Stimulated activated CD8-positive, alpha-beta memory T cell treated with anti-CD3 and anti-CD28 coated beads, Interleukin-7, amount 100 ng/mL, for 24 hours (primary cell): ENCODE measurements at regions not wholly inside any gene's neighbourhood (a gene's known extent, or its start where the extent isn't known, plus 50 kb on each side); places are given as distances from the start of the nearest gene placed in this dataset.
A peak's percentile ranks its signal among the peaks of the same experiment; 100 is the strongest.

ENCODE experiments used
- DNase-seq: peaks from one replicate; pipeline ENCODE4 v3.0.0-alpha.2; 2020; ENCODE audit warnings: low read depth

DNA sequence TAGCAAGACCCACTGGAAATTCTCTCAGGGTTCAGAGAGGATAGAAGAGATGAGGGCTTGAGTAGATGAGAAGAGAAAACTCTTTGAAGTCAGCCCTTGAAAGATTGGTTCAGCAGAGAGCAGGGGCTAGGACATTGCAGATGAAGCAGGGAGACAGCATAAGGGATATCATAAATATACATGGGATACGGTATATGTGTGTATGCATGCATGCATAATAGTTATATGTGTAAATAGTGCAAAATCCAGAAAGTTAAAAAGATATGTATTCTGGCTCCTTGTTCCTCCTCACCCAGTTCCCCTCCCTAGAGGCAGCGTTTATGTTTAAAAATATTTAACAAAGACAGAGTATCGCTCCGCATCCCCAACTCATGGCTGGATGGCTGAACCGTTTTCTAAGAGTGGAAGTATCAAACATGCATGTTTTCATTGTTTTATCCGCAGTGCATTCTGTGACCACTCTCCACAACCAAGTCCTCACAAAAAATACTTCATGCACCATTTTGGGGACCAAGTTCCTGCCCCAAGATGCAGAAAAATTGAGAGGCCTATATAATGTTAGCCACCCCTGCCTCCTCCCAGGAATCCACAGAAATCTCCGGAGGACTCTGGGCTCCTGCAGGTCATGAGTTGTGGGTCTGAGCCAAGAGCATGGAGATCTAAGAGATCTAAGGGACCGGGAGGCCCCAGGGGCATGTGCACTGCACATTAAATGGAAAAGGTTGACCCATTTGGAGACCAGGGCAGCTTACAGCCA lies 119.5 kb downstream of the MTX3 start:
- DNase-seq: no peak

- no peak for DNase-seq
These were observed 122.8 kb downstream of the MTX3 start for GRCh38 chr5:79868163-79868670.

GRCh38 chr5:79865579-79865978 lies 125.5 kb downstream of the MTX3 start:
- no peak for DNase-seq

DNA sequence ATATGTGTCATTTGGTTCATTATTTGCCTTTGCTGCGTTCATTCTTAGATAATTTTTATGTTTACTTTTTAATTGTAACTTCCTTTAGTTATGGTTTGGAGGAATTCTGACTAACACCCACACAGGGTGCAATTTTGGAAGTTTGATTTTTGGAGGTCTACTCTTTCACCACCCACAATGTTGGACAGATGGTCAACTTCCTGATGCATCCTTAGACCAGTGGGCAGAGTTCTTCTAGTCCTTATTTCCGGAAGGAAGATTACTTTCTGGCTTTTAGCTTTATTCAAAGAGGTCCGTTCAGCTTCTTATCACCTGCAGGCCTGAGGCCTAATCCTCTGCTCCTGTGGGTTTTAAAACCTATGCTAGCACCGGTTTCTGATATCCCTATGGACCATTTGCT lies 126.7 kb downstream of the MTX3 start:
- no peak for DNase-seq

DNA sequence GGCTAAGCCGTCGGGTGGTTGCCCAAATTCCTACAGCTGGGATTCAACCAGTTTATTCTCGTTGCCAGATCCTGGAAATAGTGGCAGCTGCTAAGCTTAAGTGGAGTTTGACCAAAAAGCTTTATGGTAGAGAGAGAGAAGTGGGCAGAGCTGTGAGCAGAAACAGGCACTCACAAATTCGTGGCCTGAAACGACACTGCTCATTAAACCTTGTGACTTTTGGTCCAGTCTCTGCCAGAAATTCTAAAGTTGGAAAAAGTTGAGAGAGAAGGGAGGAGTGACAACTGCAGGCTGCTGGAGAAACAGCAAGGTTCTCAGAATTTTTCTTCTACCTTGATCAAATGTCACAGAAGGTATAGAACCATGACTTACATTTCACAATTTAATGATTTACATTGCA lies 131.5 kb downstream of the MTX3 start:
- no peak for DNase-seq

DNA sequence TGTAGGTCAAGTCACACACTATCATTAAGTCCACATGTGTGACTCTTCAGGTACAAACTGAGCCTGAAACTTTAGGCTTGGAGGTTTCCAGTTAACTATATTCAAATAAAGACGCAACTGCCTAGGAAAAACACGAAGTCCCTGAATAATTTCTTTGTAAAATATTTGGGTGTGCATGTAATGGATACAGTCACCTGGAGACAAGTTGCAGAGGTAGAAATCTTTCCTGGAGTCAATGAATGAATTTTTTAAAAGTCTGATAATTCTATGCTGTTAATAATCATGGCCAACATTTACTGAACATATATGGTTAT lies 132.7 kb downstream of the MTX3 start:
- no peak for DNase-seq

GRCh38 chr5:79857714-79858409 lies 133.2 kb downstream of the MTX3 start:
- peak; percentile 76 for DNase-seq

DNA sequence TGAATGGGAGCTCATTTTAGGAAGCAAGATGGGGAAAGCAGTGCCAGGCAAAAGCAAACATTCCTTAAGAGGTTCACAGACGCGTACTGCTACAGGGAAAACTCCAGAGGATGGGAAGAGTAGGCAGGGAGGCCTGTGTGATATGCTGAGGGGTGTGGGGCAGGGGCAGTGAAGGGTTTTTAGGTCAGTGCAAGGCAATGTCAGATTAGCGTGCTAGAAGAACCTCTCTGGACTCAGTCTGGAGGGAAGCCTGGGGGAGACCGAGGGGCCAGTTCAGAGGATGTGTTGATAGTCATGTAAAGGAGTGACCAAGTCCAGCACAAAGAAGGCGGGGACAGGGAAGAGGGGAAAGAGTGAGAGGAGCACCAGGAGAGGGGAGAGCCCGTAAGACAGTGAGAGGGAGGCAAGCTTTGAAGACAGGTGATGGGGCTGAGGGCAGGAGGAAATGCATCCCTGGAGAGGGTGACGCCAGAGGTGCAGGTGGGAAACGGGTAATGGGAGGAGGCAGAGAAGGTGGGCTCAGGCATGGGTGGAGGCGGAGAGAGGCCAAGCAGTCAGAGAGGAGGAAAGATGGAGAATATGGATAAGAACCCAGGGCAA lies 134.5 kb downstream of the MTX3 start:
- DNase-seq: no peak

DNA sequence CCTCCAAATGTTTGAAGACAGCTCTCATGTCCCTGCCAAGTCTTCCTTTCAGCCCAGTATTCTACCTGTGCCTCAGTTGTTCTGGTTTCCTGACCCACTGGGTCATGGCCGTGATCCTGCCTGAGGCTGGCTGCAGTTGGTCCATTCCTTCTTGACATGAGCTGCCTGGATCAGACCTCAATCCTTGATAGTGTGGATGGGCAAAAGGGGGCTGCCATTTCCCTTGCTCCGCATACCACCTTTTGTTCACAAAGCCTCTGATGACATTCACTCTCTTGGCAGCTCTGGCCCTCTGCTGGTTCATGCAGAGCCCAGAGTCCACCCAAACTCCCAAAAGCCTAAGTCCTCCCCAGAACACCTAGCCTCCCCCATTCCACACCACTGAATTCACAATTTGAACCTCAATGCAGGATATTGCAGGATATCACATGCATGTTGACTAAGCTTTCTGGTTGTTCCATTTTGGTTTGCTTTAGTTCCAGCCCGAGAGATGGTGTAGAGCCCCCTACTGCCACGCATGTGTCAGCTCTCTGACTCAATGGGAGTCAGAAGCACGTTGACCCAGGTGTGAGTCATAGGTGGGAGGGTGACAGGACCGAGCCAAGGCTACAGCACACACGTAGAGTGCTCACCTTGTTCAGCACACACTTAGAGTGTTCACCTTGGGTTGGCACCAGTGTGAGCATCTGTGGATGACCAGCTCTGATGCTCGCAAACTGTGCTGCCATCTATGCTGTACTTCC lies 137.2 kb downstream of the MTX3 start:
- DNase-seq: peak; percentile 7

- no peak for DNase-seq
These were observed 138.0 kb downstream of the MTX3 start for GRCh38 chr5:79853028-79853427.

DNA sequence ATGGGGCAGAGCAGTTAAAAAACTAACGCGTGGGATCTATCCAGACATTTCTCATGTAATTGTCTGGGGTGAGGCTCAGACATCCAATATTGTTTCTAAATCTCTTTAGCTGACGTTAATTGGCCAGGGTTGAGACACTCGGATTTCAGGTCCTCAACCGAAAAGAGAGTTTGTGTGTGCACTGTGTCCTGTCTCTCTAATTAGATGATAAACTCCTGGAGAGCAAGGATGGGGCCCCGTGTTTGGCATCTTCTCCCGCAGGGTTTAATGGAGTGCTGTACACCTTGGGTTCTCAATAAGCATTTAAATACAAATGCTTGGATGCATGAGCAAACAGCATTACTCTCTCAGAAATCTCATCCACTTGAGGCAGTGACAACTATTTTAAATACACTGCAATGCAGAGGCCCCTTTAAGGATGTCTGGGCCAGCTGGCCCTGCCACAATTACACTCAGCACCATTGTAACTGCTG lies 139.6 kb downstream of the MTX3 start:
- DNase-seq: no peak

- DNase-seq: no peak
These were observed 140.1 kb downstream of the MTX3 start for GRCh38 chr5:79850941-79851340.

DNA sequence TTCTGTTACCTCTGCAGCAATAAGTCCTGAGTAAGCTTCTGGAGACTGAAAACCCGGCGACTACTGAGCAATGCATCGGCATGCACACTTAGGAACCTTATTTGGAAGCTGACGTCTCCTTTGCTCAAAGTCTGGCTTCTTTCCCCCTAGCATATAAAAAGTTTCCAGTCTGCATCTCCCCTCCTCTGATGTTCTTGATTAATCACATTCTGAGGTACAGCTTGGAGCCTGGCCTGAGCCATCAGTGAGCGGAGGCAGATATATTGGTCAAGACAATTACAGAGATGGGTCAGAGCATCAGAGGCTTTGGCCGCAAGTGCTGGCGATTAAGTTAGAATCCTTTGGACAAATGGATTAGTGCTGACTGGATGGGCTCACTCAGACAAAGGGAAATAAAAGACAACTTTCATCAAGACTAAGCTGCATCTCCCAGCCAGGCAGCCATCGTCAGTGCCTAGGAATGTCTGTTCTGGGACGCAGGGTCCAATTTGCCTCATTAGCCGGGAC lies 140.7 kb downstream of the MTX3 start:
- no peak for DNase-seq

DNA sequence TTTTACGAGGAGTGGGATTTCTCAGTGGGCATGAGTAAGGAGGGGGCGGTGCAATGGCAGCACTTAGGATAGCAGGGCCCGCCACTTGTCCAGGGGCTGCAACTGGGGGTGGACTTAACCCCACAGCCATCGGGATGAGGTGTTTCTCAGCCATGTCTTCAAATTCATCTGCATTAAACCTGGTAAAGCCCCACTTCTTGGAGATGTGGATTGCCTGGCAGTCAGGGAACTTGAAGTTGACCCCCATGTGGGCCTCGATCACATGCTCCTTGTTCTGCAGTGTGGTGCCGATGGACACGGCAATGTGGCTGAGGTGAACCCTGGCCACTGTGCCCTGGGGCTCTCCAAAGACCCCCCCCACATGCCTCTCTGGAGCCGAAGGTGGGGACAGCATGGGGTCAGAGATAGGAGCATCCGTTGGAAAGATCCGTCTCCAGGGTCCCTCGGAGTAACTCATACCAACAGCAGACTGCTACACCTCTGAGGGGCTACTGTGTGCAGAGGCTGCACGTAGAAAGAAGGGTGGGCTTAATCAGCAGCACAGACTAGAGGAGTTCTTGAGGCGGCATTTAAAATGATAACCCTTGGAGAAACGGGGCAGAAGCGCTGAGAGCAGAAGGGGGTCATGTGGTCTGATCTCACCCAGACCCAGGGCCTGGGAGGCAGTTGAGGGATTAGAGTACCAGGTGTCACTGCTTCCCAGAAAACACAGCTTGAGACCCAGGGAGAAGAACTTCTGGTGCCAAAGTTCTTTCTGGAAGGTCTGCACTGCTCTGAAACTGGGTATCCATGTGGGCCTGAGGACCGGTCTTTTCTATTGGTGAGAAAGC lies 141.4 kb downstream of the MTX3 start:
- DNase-seq: no peak
